Kidney (tissue), 13 donors: ENCODE measurements at regions not wholly inside any gene's neighbourhood (a gene's known extent, or its start where the extent isn't known, plus 50 kb on each side); places are given as distances from the start of the nearest gene placed in this dataset.

Experiments used
- DNase-seq, 5 donors: peaks; one replicate each; pipeline ENCODE4 v3.0.0-alpha.2; 2013 to 2020
- FAIRE-seq: peaks from 2 replicates; lab custom pipeline; 2012; peaks lifted over from hg19 to GRCh38; lab: Jason Lieb, UNC
- H3K27ac ChIP-seq, 2 donors: one replicate each; pipeline ENCODE4 v1.7.0; 2013; ENCODE audit warnings: low read depth in 2 of 2, low read length in 2 of 2, inconsistent platforms in 1 of 2
- H3K27me3 ChIP-seq: one replicate; pipeline ENCODE4 v1.7.1; 2013; ENCODE audit warnings: low read length, inconsistent platforms; ENCODE audit not compliant: control insufficient read depth, insufficient read depth
- H3K36me3 ChIP-seq, 3 donors: one replicate each; pipeline versions ENCODE4 v1.7.0 to v1.7.1; 2013; ENCODE audit warnings: low read length in 3 of 3, control low read depth in 1 of 3, inconsistent platforms in 1 of 3; ENCODE audit not compliant: insufficient read depth in 3 of 3, control insufficient read depth in 2 of 3
- H3K4me1 ChIP-seq, 3 donors: one replicate each; pipeline versions ENCODE4 v1.7.0 to v1.7.1; 2013; ENCODE audit warnings: low read length in 3 of 3, inconsistent platforms in 1 of 3, low read depth in 1 of 3; ENCODE audit not compliant: control insufficient read depth in 2 of 3, insufficient read depth in 2 of 3
- H3K4me3 ChIP-seq, 3 donors: one replicate each; pipeline versions ENCODE4 v1.7.0 to v1.8.1; 2013; ENCODE audit warnings: low read length in 3 of 3, control low read depth in 1 of 3, inconsistent platforms in 1 of 3
- H3K9ac ChIP-seq, 3 donors: one replicate each; pipeline versions ENCODE4 v1.7.0 to v1.7.1; 2013; ENCODE audit warnings: low read length in 3 of 3, control low read depth in 1 of 3, inconsistent platforms in 1 of 3
- H3K9me3 ChIP-seq, 3 donors: one replicate each; pipeline versions ENCODE4 v1.7.0 to v1.7.1; 2013; ENCODE audit warnings: low read length in 3 of 3, control low read depth in 1 of 3, inconsistent platforms in 1 of 3; ENCODE audit not compliant: control insufficient read depth in 2 of 3, insufficient read depth in 1 of 3
- CTCF ChIP-seq: IDR thresholded peaks from 3 replicates; pipeline ENCODE4 v1.5.1; 2012; ENCODE audit warnings: mild to moderate bottlenecking, moderate library complexity, borderline replicate concordance; ENCODE audit not compliant: insufficient read depth; ENCODE audit errors: extremely low read depth
- intact Hi-C: fragments of 100-400 bp; cut with DNase I; formaldehyde crosslinking; loops from one replicate; pipeline ENCODE4 v1.11.1; 2022
- donor health status: control.
- donor health status: control.
- donor health status: control.
- donor health status: control.
- donor health status: control.
- donor health status: DM: yes; HTN: yes; CAD: no.
- donor health status: Normal renal cell carcinoma (clear cell type).

DNA sequence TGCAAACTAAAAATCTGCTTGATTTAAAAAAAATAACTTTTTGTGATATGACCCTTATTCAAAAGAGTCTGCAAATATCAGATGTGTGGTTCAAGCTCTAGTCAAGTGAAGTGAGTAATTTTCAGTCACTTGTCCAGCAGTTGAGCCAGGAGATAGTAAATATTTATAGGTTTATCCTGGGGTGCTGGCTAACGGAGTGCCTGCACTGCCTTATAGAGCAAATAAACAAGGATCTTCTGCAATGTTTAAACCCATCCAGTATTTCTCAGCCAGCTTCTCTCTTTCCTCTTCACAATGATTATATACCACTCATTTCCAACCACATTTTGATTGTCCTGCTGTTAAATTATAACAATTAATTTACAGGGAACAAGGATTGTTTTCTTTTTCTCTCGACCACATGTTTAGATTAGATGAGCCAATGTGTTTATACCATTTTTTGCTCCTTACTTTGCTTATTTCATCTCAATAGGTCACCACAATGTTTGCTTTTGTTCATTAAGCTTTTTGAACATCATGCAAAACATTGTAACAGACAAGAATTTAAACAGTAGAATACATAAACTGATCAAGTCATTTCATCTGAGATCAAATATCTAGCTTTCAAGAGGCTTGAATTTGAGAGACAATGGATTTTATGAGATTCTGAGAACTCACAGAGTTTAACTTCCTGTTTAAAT lies 60.3 kb upstream of the GREM2 start:
- Histone ChIP-seq H3K4me3 (no peak overlapping the region), H3K36me3 (no peaks in the 10 kb centered on the region), H3K27me3 (no peaks in the 10 kb centered on the region), H3K27ac (no peak overlapping the region), H3K4me1 (no peaks in the 10 kb centered on the region), H3K9me3 (no peaks in the 10 kb centered on the region), H3K9ac (no peak overlapping the region)
- TF ChIP-seq CTCF, result no peak
- intact Hi-C loops, result no loop called here
- FAIRE-seq (no peak), DNase-seq (no peak)

- FAIRE-seq, result no peak
- Histone ChIP-seq H3K36me3 (no peaks in the 10 kb centered on the region), H3K9me3 (no peaks in the 10 kb centered on the region), H3K4me3 (no peak overlapping the region), H3K27ac (no peak overlapping the region), H3K9ac (no peak overlapping the region), H3K27me3 (no peaks in the 10 kb centered on the region), H3K4me1 (no peaks in the 10 kb centered on the region)
- intact Hi-C loops, result no loop called here
- no peak for TF ChIP-seq CTCF
- DNase-seq, result no peak
Measured at GRCh38 chr1:240667351-240667750, 55.4 kb upstream of the GREM2 start.

DNA sequence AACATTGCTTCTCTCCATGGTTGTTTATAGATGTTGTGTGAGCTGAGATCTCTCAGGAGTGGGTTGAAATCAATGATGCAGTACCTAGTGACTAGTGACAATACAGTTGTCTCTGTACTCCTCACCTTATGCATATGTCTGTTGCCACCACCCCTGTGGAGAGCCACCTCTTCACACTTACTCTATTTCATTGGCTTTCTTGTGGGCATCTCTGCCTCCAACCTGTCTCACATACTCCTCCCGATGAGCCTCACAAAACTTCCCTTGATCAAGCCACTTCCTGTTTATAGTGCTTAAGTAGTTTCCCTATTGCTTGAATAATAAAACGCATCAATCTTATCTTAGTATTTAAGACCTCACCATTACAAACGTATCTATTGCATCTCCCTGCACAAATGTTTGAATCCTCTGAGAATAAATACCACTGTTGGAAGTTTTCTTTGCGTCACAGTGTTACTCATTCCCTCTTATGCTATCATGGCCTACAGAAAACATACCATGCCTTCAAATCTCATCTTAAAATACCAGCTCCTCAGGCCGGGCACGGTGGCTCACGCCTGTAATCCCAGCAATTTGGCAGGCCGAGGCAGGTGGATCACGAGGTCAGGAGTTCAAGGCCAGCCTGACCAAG lies 54.7 kb upstream of the GREM2 start:
- H3K27me3 ChIP-seq, result no peaks in the 10 kb centered on the region
- H3K9me3 ChIP-seq, result no peaks in the 10 kb centered on the region
- DNase-seq (no peak), FAIRE-seq (no peak)
- no peak overlapping the region for H3K27ac ChIP-seq
- TF ChIP-seq CTCF, result no peak
- no peaks in the 10 kb centered on the region for H3K36me3 ChIP-seq
- H3K4me3 ChIP-seq, result no peak overlapping the region
- no peaks in the 10 kb centered on the region for H3K4me1 ChIP-seq
- H3K9ac ChIP-seq, result no peak overlapping the region
- intact Hi-C loops, result no loop called here
